H1 (cell line): ENCODE measurements at regions not wholly inside any gene's neighbourhood (a gene's known extent, or its start where the extent isn't known, plus 50 kb on each side); places are given as distances from the start of the nearest gene placed in this dataset.

Experiments used
- TF ChIP-seq, protein P1 (sequence below): IDR thresholded peaks from 2 replicates; pipeline ENCODE4 v1.6.1; 2011; ENCODE audit warnings: low read length, improper control_type of control experiment

- TF ChIP-seq, protein P1, sequence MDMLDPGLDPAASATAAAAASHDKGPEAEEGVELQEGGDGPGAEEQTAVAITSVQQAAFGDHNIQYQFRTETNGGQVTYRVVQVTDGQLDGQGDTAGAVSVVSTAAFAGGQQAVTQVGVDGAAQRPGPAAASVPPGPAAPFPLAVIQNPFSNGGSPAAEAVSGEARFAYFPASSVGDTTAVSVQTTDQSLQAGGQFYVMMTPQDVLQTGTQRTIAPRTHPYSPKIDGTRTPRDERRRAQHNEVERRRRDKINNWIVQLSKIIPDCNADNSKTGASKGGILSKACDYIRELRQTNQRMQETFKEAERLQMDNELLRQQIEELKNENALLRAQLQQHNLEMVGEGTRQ: no peak
- TF ChIP-seq, all 59 proteins: peak for 0
Measured at GRCh38 chr2:150578481-150578880, 91.0 kb upstream of the RND3 start (continued).
